Muscle of leg (tissue), 3 donors: ENCODE measurements at regions not wholly inside any gene's neighbourhood (a gene's known extent, or its start where the extent isn't known, plus 50 kb on each side); places are given as distances from the start of the nearest gene placed in this dataset.

ENCODE experiments used
- DNase-seq: peaks from one replicate; pipeline ENCODE4 v3.0.0; 2013
- H3K27ac ChIP-seq: one replicate; pipeline ENCODE4 v1.5.1; 2013; ENCODE audit warnings: mild to moderate bottlenecking, low read length, control low read depth
- H3K27me3 ChIP-seq: one replicate; pipeline ENCODE4 v1.6.1; 2013; ENCODE audit warnings: low read length; ENCODE audit not compliant: control insufficient read depth, insufficient read depth
- H3K36me3 ChIP-seq: one replicate; pipeline ENCODE4 v1.6.1; 2013; ENCODE audit warnings: low read length; ENCODE audit not compliant: control insufficient read depth, insufficient read depth
- H3K4me1 ChIP-seq: one replicate; pipeline ENCODE4 v1.6.1; 2013; ENCODE audit warnings: low read length; ENCODE audit not compliant: control insufficient read depth, insufficient read depth
- H3K4me3 ChIP-seq: one replicate; pipeline ENCODE4 v1.5.1; 2013; ENCODE audit warnings: low read length, control low read depth
- H3K9me3 ChIP-seq: replicated peaks from 2 replicates; pipeline ENCODE4 v1.6.1; 2013; ENCODE audit warnings: low read depth, low read length; ENCODE audit not compliant: control insufficient read depth
- WGBS: methylation state at CpG from one replicate; pipeline ENCODE4 v1.1.5; 2013; ENCODE audit warnings: missing lambda C conversion rate; ENCODE audit not compliant: insufficient coverage; 5-methylcytosine and 5-hydroxymethylcytosine counted together

GRCh38 chr2:239874636-239875356 is 150.3 kb downstream of the NDUFA10 start:
- Histone ChIP-seq H3K4me3 (no peak overlapping the region), H3K4me1 (peaks cover 9% of the 10 kb centered on the region), H3K9me3 (no peaks in the 10 kb centered on the region), H3K36me3 (no peaks in the 10 kb centered on the region), H3K27ac (no peak overlapping the region), H3K27me3 (peaks cover 16% of the 10 kb centered on the region)
- 85% methylated on average over 8 of the region's 12 CpGs for WGBS
- no peak for DNase-seq

- WGBS = 60% methylated on average over 17 of the region's 28 CpGs
Observed at GRCh38 chr2:239873656-239874635, 151.2 kb downstream of the NDUFA10 start.

GRCh38 chr2:239871481-239872435 is 153.4 kb downstream of the NDUFA10 start:
- no peak overlapping the region for H3K27ac ChIP-seq
- DNase-seq = no peak
- peaks cover 16% of the 10 kb centered on the region for H3K27me3 ChIP-seq
- no peaks in the 10 kb centered on the region for H3K36me3 ChIP-seq
- H3K9me3 ChIP-seq = no peaks in the 10 kb centered on the region
- no peak overlapping the region for H3K4me3 ChIP-seq
- H3K4me1 ChIP-seq = peaks cover 9% of the 10 kb centered on the region
- WGBS = 63% methylated on average over 9 of the region's 15 CpGs

More at GRCh38 chr2:239873656-239874635, 151.2 kb downstream of the NDUFA10 start:
- H3K36me3 ChIP-seq = no peaks in the 10 kb centered on the region
- peak; percentile 38 for DNase-seq
- H3K27me3 ChIP-seq = peaks cover 16% of the 10 kb centered on the region
- H3K4me1 ChIP-seq = peaks cover 9% of the 10 kb centered on the region
- H3K27ac ChIP-seq = no peak overlapping the region
- no peak overlapping the region for H3K4me3 ChIP-seq
- no peaks in the 10 kb centered on the region for H3K9me3 ChIP-seq

- peaks cover 9% of the 10 kb centered on the region for H3K4me1 ChIP-seq
- H3K4me3 ChIP-seq = no peak overlapping the region
- peaks cover 13% of the 10 kb centered on the region for H3K27me3 ChIP-seq
- no peaks in the 10 kb centered on the region for H3K9me3 ChIP-seq
- 57% methylated on average over 8 of the region's 12 CpGs for WGBS
- DNase-seq = no peak
- H3K36me3 ChIP-seq = no peaks in the 10 kb centered on the region
- no peak overlapping the region for H3K27ac ChIP-seq
Observed at GRCh38 chr2:239870863-239871262, 154.3 kb downstream of the NDUFA10 start.

GRCh38 chr2:239870276-239870675 is 154.9 kb downstream of the NDUFA10 start:
- WGBS = 96% methylated on average over 12 of the region's 12 CpGs
- Histone ChIP-seq H3K4me3 (no peak overlapping the region), H3K9me3 (no peaks in the 10 kb centered on the region), H3K27me3 (peaks cover 13% of the 10 kb centered on the region), H3K4me1 (peaks cover 9% of the 10 kb centered on the region), H3K36me3 (no peaks in the 10 kb centered on the region), H3K27ac (no peak overlapping the region)
- DNase-seq = no peak

- WGBS = 80% methylated on average over 28 of the region's 29 CpGs
Observed at GRCh38 chr2:239869272-239870155, 155.6 kb downstream of the NDUFA10 start.

GRCh38 chr2:239868556-239869181 is 156.5 kb downstream of the NDUFA10 start:
- DNase-seq = no peak
- Histone ChIP-seq H3K27me3 (peaks cover 8% of the 10 kb centered on the region), H3K4me3 (no peak overlapping the region), H3K36me3 (no peaks in the 10 kb centered on the region), H3K4me1 (no peaks in the 10 kb centered on the region), H3K27ac (no peak overlapping the region), H3K9me3 (no peaks in the 10 kb centered on the region)
- 91% methylated on average over 4 of the region's 4 CpGs for WGBS

More at GRCh38 chr2:239869272-239870155, 155.6 kb downstream of the NDUFA10 start:
- Histone ChIP-seq H3K27me3 (peaks cover 8% of the 10 kb centered on the region), H3K9me3 (no peaks in the 10 kb centered on the region), H3K4me1 (peaks cover 7% of the 10 kb centered on the region), H3K4me3 (no peak overlapping the region), H3K27ac (no peak overlapping the region), H3K36me3 (no peaks in the 10 kb centered on the region)
- no peak for DNase-seq

GRCh38 chr2:239866778-239867177 is 158.4 kb downstream of the NDUFA10 start:
- H3K27ac ChIP-seq = no peak overlapping the region
- WGBS = 88% methylated on average over 3 of the region's 3 CpGs
- no peaks in the 10 kb centered on the region for H3K9me3 ChIP-seq
- no peaks in the 10 kb centered on the region for H3K36me3 ChIP-seq
- H3K27me3 ChIP-seq = peaks cover 6% of the 10 kb centered on the region
- no peak overlapping the region for H3K4me3 ChIP-seq
- DNase-seq = no peak
- H3K4me1 ChIP-seq = no peaks in the 10 kb centered on the region
